A673 (cell line): ENCODE measurements at regions not wholly inside any gene's neighbourhood (a gene's known extent, or its start where the extent isn't known, plus 50 kb on each side); places are given as distances from the start of the nearest gene placed in this dataset.

Source experiments
- BruUV-seq: library from RNA; stranded (reverse); fragments of 400-500 nt; replicated peaks from 2 replicates; lab custom pipeline; 2021; lab: Mats Ljungman, UMichigan
- CTCF ChIA-PET: fragments of 300-600 bp; sonication (Branson Sonifier 250); formaldehyde crosslinking; loops from one replicate; lab custom pipeline; 2022; ENCODE audit warnings: antibody characterized with exemption; lab: Charles Lee
- POLR2A ChIA-PET: fragments of 300-600 bp; sonication (Branson Sonifier 250); formaldehyde crosslinking; loops from one replicate; lab custom pipeline; 2022; ENCODE audit warnings: antibody characterized with exemption; ENCODE audit not compliant: low non-redundant PET; lab: Charles Lee
- DNase-seq: peaks from one replicate; pipeline ENCODE4 v3.0.0-alpha.2; 2015; ENCODE audit warnings: low spot score
- H3K27ac ChIP-seq: fragments of 200-600 bp; sonication (generic); 2 replicates; pipeline ENCODE4 v1.5.1; 2016; ENCODE audit warnings: mixed run types, low read depth, mild to moderate bottlenecking, mixed read lengths, antibody characterized with exemption, low read length; ENCODE audit not compliant: poor library complexity, severe bottlenecking
- H3K27me3 ChIP-seq: fragments of 200-600 bp; sonication (generic); replicated peaks from 2 replicates; pipeline ENCODE4 v1.6.1; 2017; ENCODE audit warnings: mixed run types, low read depth, mild to moderate bottlenecking, mixed read lengths, antibody characterized with exemption, low read length; ENCODE audit not compliant: insufficient read depth, poor library complexity
- H3K36me3 ChIP-seq: fragments of 200-600 bp; sonication (generic); 2 replicates; pipeline ENCODE4 v1.6.1; 2016; ENCODE audit warnings: mixed run types, mild to moderate bottlenecking, mixed read lengths, antibody characterized with exemption, low read length; ENCODE audit not compliant: insufficient read depth, poor library complexity, severe bottlenecking
- H3K4me1 ChIP-seq: fragments of 200-600 bp; sonication (generic); 2 replicates; pipeline ENCODE4 v1.6.1; 2017; ENCODE audit warnings: mixed run types, mild to moderate bottlenecking, mixed read lengths, antibody characterized with exemption, low read length; ENCODE audit not compliant: insufficient read depth, poor library complexity, severe bottlenecking
- H3K4me3 ChIP-seq: fragments of 200-600 bp; sonication (generic); 2 replicates; pipeline ENCODE4 v1.5.1; 2016; ENCODE audit warnings: low read depth, mixed run types, mild to moderate bottlenecking, mixed read lengths, low read length; ENCODE audit not compliant: poor library complexity, severe bottlenecking
- H3K9me3 ChIP-seq: fragments of 200-600 bp; sonication (generic); 2 replicates; pipeline ENCODE4 v1.6.1; 2016; ENCODE audit warnings: mixed run types, low read depth, mild to moderate bottlenecking, mixed read lengths, antibody characterized with exemption, low read length; ENCODE audit not compliant: poor library complexity, severe bottlenecking
- EZH2 ChIP-seq: fragments of 200-600 bp; sonication (generic); IDR thresholded peaks from 2 replicates; pipeline ENCODE4 v1.6.1; 2017; ENCODE audit warnings: borderline replicate concordance, low read depth, mild to moderate bottlenecking, mixed read lengths, antibody characterized with exemption, low read length; ENCODE audit not compliant: poor library complexity, severe bottlenecking
- intact Hi-C: fragments of 100-400 bp; cut with micrococcal nuclease; formaldehyde crosslinking; loops from one replicate; pipeline ENCODE4 v1.10.0; 2022; ENCODE audit not compliant: unreplicated experiment
- TF ChIP-seq, protein P1 (sequence below): fragments of 300-800, 200-600 bp; sonication (generic); conservative IDR thresholded peaks from 2 replicates; pipeline ENCODE4 v1.5.1; 2017; ENCODE audit warnings: low read depth, mild to moderate bottlenecking, antibody characterized with exemption, low read length, moderate library complexity, mixed read lengths

DNA sequence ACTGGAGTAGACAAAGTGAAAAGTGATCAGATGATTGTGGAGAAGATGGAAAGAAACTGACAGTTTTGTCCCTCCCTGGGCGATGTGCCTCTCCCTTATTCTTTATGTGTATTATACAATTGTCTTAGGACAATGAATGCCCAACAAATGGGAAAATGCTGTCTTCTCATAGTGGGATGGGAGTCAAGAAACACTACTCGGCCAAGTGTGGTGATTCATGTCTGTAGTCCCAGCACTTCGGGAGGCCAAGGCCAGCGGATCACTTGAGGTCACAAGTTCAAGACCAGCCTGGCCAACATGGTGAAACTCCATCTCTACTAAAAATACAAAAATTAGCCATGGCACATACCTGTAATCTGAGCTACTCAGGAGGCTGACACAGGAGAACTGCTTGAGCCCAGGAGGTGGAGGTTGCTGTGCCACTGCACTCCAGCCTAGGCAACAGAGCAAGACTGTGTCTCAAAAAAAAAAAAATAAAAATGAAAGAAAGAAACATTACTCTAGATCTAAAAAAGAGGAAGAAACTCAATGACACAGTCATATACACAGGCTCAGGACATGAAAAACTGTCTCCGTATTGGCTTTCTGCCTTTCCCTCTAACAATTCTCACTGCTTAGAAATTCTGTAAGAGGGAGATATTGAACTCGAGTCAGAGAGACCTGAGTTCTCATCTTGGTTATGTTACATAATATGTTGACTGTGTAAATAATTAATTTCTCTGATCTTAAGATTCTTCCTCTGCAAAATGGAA is 67.9 kb upstream of the TARS1 start:
- no peak for TF ChIP-seq EZH2
- TF ChIP-seq, protein P1, sequence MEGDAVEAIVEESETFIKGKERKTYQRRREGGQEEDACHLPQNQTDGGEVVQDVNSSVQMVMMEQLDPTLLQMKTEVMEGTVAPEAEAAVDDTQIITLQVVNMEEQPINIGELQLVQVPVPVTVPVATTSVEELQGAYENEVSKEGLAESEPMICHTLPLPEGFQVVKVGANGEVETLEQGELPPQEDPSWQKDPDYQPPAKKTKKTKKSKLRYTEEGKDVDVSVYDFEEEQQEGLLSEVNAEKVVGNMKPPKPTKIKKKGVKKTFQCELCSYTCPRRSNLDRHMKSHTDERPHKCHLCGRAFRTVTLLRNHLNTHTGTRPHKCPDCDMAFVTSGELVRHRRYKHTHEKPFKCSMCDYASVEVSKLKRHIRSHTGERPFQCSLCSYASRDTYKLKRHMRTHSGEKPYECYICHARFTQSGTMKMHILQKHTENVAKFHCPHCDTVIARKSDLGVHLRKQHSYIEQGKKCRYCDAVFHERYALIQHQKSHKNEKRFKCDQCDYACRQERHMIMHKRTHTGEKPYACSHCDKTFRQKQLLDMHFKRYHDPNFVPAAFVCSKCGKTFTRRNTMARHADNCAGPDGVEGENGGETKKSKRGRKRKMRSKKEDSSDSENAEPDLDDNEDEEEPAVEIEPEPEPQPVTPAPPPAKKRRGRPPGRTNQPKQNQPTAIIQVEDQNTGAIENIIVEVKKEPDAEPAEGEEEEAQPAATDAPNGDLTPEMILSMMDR, result no peak
- intact Hi-C loops, result loop anchor here (5.0 kb wide), 1 partner anchor 181 kb away; no protein-coding TSS in a partner anchor
- no peaks in the 10 kb centered on the region for H3K27me3 ChIP-seq
- BruUV-seq, result no TSS peak
- no peaks in the 10 kb centered on the region for H3K36me3 ChIP-seq
- no peaks in the 10 kb centered on the region for H3K9me3 ChIP-seq
- H3K4me3 ChIP-seq, result no peak overlapping the region
- CTCF ChIA-PET, result no interaction called here
- POLR2A ChIA-PET, result no interaction called here
- no peaks in the 10 kb centered on the region for H3K4me1 ChIP-seq
- DNase-seq, result no peak
- no peak overlapping the region for H3K27ac ChIP-seq

DNA sequence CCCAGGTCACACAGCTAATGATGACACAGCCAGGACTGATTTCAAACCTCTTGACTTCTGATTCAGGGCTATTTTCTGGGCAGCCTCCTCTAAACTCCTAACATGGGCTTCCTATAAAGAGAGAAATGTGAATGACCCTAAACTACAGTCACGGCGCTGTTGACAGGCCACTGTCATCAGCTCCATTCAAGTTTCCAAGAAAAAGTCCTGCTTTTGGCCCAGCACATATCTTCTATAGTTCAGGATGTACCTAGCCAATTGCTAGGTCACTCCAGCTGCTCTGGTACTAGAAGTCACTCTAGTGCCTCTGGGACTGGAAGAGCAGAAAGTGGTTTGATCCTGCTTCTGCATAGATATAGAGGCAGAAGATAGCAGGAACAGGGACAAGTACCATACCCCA is 64.9 kb upstream of the TARS1 start:
- H3K4me1 ChIP-seq, result no peaks in the 10 kb centered on the region
- no peaks in the 10 kb centered on the region for H3K27me3 ChIP-seq
- H3K27ac ChIP-seq, result no peak overlapping the region
- TF ChIP-seq EZH2, result no peak
- TF ChIP-seq, protein P1, result no peak
- BruUV-seq, result no TSS peak
- no peaks in the 10 kb centered on the region for H3K9me3 ChIP-seq
- H3K36me3 ChIP-seq, result no peaks in the 10 kb centered on the region
- ChIA-PET CTCF (no interaction called here), POLR2A (no interaction called here)
- intact Hi-C loops, result no loop called here
- DNase-seq, result no peak
- no peak overlapping the region for H3K4me3 ChIP-seq

DNA sequence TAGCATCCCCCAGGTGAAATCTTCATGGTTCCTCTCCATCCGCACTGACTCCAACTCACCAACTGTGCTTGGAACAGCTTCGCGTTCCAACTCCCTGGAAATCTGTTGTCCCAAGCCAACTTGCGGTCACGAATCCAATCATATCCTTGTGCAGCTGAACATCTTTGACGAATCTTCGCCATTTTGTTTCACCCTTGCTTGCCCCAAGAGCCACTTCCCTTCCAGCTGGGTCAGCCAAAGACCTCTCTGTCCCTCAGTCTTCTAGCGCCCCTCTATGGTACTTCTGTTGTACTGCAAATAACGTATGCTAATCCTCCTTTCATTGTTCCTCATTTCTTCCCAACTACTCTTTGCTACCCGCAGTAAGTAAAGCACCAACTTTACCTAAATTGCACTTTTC is 61.0 kb upstream of the TARS1 start:
- intact Hi-C loops, result no loop called here
- CTCF ChIA-PET, result interaction anchor here (0.6 to 1.7 kb wide), 2 partner anchors 80 to 671 kb away, joined by 4 to 5 read pairs; no protein-coding TSS in a partner anchor

More for the DNA sequence above, 61.0 kb upstream of the TARS1 start:
- no peaks in the 10 kb centered on the region for H3K27me3 ChIP-seq
- no peak for TF ChIP-seq EZH2
- TF ChIP-seq, protein P1, result peak; percentile 65
- DNase-seq, result peak; percentile 66
- POLR2A ChIA-PET, result no interaction called here
- no peak overlapping the region for H3K27ac ChIP-seq
- BruUV-seq, result no TSS peak
- H3K4me1 ChIP-seq, result no peaks in the 10 kb centered on the region
- no peak overlapping the region for H3K4me3 ChIP-seq
- H3K9me3 ChIP-seq, result peaks cover 2% of the 10 kb centered on the region
- no peaks in the 10 kb centered on the region for H3K36me3 ChIP-seq
